ENCODE measurements at regions not wholly inside any gene's neighbourhood (a gene's known extent, or its start where the extent isn't known, plus 50 kb on each side); places are given as distances from the start of the nearest gene placed in this dataset.

DNA sequence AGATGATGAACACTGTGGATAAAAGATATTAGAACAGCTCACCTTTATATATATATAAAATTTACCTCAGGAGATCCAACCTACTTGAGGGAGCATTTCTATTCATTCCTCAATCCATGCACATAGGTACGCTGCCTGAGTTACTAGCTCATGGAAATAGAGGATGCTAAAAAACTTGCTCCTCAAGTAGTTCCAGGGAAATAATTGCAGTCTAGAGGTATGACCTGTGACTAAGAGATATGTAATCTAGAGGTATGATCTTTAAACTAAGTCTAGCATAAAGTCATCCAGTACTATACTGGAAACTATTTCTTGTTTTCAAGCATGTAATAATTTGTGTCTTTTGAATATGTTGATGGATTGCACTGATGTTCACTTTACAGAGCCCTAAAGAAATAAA, 471.2 kb downstream of the TAF11L14 start:
- DNase-seq (ENCODE audit: low read depth), result no peak
- H3K4me3 ChIP-seq (ENCODE audit: low read depth, low read length), result no peak overlapping the region
- TF ChIP-seq, protein P1, sequence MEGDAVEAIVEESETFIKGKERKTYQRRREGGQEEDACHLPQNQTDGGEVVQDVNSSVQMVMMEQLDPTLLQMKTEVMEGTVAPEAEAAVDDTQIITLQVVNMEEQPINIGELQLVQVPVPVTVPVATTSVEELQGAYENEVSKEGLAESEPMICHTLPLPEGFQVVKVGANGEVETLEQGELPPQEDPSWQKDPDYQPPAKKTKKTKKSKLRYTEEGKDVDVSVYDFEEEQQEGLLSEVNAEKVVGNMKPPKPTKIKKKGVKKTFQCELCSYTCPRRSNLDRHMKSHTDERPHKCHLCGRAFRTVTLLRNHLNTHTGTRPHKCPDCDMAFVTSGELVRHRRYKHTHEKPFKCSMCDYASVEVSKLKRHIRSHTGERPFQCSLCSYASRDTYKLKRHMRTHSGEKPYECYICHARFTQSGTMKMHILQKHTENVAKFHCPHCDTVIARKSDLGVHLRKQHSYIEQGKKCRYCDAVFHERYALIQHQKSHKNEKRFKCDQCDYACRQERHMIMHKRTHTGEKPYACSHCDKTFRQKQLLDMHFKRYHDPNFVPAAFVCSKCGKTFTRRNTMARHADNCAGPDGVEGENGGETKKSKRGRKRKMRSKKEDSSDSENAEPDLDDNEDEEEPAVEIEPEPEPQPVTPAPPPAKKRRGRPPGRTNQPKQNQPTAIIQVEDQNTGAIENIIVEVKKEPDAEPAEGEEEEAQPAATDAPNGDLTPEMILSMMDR (IDR thresholded peaks at IDR 0.05; ENCODE audit: insufficient read depth, low read length), result no peak

DNA sequence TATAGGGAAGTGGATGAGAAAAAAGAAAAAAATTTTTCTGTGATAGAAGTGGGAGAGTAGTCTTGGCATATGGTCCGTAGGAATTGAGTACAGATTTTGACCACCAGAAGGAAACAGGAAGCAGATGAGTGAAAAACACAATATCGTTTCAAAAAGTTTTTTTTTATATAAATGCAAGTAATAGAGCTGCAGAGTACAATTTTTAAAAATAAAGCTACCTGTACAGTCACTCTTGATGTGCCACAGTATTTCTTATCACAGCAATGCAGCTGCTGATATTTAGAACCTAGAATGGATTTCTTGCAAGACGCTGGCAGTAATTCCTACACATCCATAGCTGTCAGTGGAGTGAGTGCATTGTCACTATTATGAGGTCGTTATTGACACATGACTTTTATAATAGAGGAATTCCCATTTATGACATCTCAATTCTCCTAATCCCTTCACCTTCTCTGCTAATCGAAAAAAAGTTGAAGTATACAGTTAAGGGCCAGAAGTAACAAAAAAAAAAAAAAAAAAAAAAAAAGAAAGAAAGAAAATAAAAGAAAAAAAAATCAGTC, 477.7 kb downstream of the TAF11L14 start:
- DNase-seq (ENCODE audit: low read depth), result no peak
- TF ChIP-seq, protein P1 (IDR thresholded peaks at IDR 0.05; ENCODE audit: insufficient read depth, low read length), result no peak
- no peak overlapping the region for H3K4me3 ChIP-seq (ENCODE audit: low read depth, low read length)

DNA sequence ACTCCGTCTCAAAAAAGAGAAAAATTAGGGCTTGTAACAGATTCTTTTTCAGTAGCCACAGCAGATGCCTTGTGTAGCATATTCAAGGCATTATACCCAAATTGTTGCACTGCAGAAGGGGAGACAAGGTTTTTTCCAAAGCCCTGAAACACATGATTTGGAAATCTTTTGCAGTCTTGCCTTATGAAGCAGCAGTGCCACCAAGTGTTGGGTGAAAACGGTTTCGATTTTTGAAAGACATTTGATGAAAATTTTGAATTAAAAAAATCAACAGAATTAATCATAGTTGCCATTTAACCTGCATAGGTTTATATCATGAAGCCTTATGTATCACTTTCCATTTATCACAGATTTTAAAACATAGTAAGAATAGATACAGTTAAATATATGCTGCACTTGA, 479.5 kb downstream of the TAF11L14 start:
- peak; percentile 1 for DNase-seq (ENCODE audit: low read depth)
- H3K4me3 ChIP-seq (ENCODE audit: low read depth, low read length), result no peak overlapping the region
- TF ChIP-seq, protein P1 (IDR thresholded peaks at IDR 0.05; ENCODE audit: insufficient read depth, low read length), result no peak

DNA sequence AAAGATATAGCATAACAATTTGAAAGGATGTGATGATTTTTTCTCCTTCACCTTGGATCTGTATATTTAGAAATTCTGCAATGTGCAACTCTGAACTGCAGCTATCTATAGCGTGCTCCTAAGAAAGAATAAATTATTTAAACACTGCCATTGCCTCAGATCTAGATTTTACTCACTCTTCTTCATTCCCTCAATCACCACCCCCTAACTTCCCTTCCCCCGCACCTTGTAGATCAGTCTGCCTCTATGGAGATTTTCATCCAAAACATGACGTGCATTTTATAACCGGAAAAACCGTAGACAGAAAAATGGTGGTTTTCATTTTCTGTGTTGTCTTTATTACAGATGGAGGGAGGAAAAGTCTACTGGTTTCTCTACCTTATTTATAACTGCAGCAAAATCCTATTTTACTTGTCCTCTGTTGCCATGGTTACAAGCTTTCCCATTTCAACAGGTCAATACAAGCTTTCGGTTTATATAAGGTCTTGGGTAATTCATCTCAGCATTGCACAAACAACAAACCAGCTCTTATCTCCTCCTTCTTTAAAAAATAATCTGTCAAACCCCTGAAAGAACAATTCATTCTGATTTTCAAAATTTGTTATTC, 480.0 kb downstream of the TAF11L14 start:
- TF ChIP-seq, protein P1 (IDR thresholded peaks at IDR 0.05; ENCODE audit: insufficient read depth, low read length), result no peak
- no peak for DNase-seq (ENCODE audit: low read depth)
- no peak overlapping the region for H3K4me3 ChIP-seq (ENCODE audit: low read depth, low read length)

DNA sequence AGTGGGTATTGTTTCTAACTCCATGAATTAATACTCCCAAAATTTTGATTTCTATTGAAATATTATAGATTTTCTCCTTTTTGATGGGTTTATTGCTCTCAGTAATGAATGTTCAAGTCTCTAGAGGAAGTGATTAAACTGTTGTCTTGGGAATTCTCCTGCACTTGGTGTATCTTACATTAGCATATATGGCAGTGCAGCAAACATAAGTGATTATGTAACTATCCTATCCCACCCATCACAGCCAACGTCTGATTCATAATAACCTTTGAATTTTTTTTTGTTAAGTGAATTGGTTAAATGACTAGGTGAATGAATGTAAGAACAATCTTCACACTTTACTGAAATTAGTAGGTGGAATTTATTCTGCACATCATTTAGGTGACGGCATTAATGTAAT, 483.7 kb downstream of the TAF11L14 start:
- TF ChIP-seq, protein P1 (IDR thresholded peaks at IDR 0.05; ENCODE audit: insufficient read depth, low read length), result no peak
- DNase-seq (ENCODE audit: low read depth), result no peak
- H3K4me3 ChIP-seq (ENCODE audit: low read depth, low read length), result no peak overlapping the region

DNA sequence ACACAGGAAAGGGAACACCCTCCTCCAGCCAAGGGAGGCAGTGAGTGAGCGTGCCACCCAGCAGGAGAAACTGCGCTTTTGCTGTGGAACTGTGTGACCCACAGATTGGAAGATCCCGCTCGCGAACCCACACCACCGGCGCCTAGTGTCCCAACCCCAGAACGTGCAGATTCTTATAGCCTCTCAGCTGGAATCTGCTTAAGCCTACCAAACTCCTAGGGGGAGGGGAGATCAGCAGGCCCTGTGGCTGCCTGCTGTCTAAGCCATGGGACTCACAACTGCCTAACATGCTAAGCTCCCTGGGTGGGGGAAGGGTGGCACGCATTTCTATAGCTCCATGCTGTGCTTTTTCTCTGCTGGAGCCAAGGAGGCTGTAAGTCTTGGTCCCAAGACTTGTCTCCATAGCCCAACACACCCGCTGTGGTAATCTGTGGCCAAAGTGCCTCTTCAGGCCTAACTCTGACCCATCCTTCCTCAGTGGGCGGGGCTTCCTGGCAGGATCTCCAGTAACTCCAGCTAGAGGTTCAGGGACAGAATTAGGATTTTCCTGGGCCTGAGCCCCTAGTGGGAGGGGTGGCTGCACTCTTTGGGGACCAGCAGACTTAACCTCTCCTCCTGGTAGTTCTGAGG, 485.0 kb downstream of the TAF11L14 start:
- DNase-seq (ENCODE audit: low read depth), result no peak
- H3K4me3 ChIP-seq (ENCODE audit: low read depth, low read length), result no peak overlapping the region
- TF ChIP-seq, protein P1 (IDR thresholded peaks at IDR 0.05; ENCODE audit: insufficient read depth, low read length), result no peak

Data from fibroblast of the aortic adventitia (primary cell).